Adrenal gland (tissue), 5 donors: ENCODE measurements at regions not wholly inside any gene's neighbourhood (a gene's known extent, or its start where the extent isn't known, plus 50 kb on each side); places are given as distances from the start of the nearest gene placed in this dataset.

Source experiments
- CTCF ChIP-seq, 6 experiments: fragments of 450-650 bp in 4 of 6; fragments of 200-600 bp in 2 of 6; sonication (generic) in 1 of 6; IDR thresholded peaks; 1 replicate in 5 of 6; 2 replicates in 1 of 6; pipeline versions ENCODE4 v1.5.1 to v1.8.0; 2016 to 2021; ENCODE audit warnings: antibody characterized with exemption in 6 of 6, mild to moderate bottlenecking in 2 of 6, moderate library complexity in 1 of 6
- POLR2A ChIP-seq, 2 donors: fragments of 450-650 bp; IDR thresholded peaks; one replicate each; pipeline ENCODE4 v1.6.1; 2017; ENCODE audit warnings: antibody characterized with exemption in 2 of 2, mild to moderate bottlenecking in 2 of 2, moderate library complexity in 1 of 2
- donor health status: DM: no; HTN: no; CAD: no.

DNA sequence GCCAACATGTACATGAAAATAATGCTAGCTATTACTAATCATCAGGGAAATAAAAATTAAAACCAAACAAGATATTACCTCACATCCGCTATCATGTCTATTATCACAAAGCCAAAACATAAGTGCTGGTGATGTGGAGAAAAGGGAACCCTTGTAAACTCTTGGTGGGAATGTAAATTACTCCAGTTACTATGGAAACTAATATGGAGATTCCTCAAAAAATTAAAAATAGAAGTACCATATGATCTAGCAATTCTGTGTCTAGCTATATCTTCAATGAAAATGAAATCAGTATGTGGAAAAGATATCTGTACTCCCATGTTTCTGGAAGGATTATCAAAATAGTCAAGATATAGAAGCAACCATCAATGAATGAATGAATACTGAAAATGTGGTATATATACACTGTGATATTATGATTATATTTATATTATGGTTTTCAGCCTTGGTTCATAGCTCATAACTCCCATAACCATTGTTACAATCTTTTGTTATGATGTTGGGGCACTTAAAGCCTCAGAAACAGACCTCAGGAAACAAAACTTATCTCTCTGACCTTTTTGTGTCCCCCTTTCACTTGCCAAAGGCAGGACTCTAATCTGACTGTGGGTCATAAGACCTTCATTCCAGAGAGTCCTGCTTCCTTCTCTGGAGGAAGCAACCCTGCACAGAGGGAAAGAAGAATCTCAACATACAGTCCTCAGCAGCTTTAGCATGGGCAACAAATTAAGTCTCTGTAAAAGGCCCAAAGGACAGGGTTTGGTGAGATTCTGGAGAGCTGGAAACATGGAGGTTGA is 933.2 kb downstream of the ADGRL3 start:
- no peak for TF ChIP-seq CTCF (IDR thresholded peaks at IDR 0.05)
- no peak for TF ChIP-seq POLR2A (IDR thresholded peaks at IDR 0.05)
